K562 (cell line): ENCODE measurements at regions not wholly inside any gene's neighbourhood (a gene's known extent, or its start where the extent isn't known, plus 50 kb on each side); places are given as distances from the start of the nearest gene placed in this dataset.

Source experiments
- ATAC-seq: fragments of 200-7000 bp; cut with Tn5 transposase; 3 replicates; pipeline ENCODE4 v1.9.1; 2020; ENCODE audit warnings: moderate library complexity
- BruUV-seq: library from RNA; stranded (reverse); fragments of 400-500 nt; replicated peaks from 2 replicates; lab custom pipeline; 2021; lab: Mats Ljungman, UMichigan
- CTCF ChIA-PET: fragments of 300-600 bp; formaldehyde crosslinking; extraction: SDS; loops from one replicate; lab custom pipeline; 2021; ENCODE audit warnings: low intra/inter-chr PET ratio; lab: Yijun Ruan, JAX
- POLR2A ChIA-PET: fragments of 300-600, 350-650 bp; sonication (Branson Sonifier 250); formaldehyde crosslinking; extraction: SDS; loops from one replicate; lab custom pipeline; 2021; ENCODE audit warnings: antibody characterized with exemption, inconsistent platforms; lab: Yijun Ruan, JAX
- DNase-seq, 4 experiments: peaks; one replicate each; pipeline versions ENCODE4 v3.0.0 to v3.0.0-alpha.2; 2011 to 2018; ENCODE audit warnings: low spot score in 3 of 4, mixed read lengths in 3 of 4; ENCODE audit errors: extremely low read depth in 1 of 4
- FAIRE-seq: peaks from 2 replicates; lab custom pipeline; 2011; peaks lifted over from hg19 to GRCh38; lab: Jason Lieb, UNC
- H2AFZ ChIP-seq: 2 replicates; pipeline ENCODE4 v1.6.0; 2011; ENCODE audit warnings: low read depth, low read length, control low read depth, inconsistent platforms
- H3K27ac ChIP-seq: fragments of 200-600 bp; 3 replicates; pipeline ENCODE4 v1.8.0; 2011; ENCODE audit warnings: low read depth, mild to moderate bottlenecking, control low read depth, inconsistent platforms, low read length, moderate library complexity, mixed read lengths; ENCODE audit errors: extremely low read depth
- H3K27me3 ChIP-seq, 2 experiments: fragments of 300-600 bp in 1 of 2; 2 replicates in 1 of 2; 3 replicates in 1 of 2; pipeline versions ENCODE4 v1.6.0 to v1.8.0; 2011; ENCODE audit warnings: inconsistent platforms in 2 of 2, low read length in 2 of 2, mild to moderate bottlenecking in 1 of 2, mixed read lengths in 1 of 2, moderate library complexity in 1 of 2; ENCODE audit not compliant: control insufficient read depth in 2 of 2, insufficient read depth in 2 of 2
- H3K36me3 ChIP-seq: fragments of 300-600 bp; 3 replicates; pipeline ENCODE4 v1.8.0; 2011; ENCODE audit warnings: mild to moderate bottlenecking, low read length, inconsistent platforms; ENCODE audit not compliant: control insufficient read depth, insufficient read depth
- H3K4me1 ChIP-seq, 2 experiments: fragments of 200-600 bp in 1 of 2; replicated peaks in 1 of 2; 2 replicates in 1 of 2; 3 replicates in 1 of 2; pipeline versions ENCODE4 v1.5.1 to v1.8.0; 2011; ENCODE audit warnings: inconsistent platforms in 2 of 2, low read length in 2 of 2, mild to moderate bottlenecking in 1 of 2, mixed read lengths in 1 of 2, moderate library complexity in 1 of 2; ENCODE audit not compliant: control insufficient read depth in 2 of 2, insufficient read depth in 2 of 2
- H3K4me2 ChIP-seq: 2 replicates; pipeline ENCODE4 v1.6.1; 2011; ENCODE audit warnings: low read length, control low read depth, inconsistent platforms, mixed read lengths; ENCODE audit not compliant: insufficient read depth
- H3K4me3 ChIP-seq: fragments of 200-600 bp; sonication (generic), shearing (Covaris generic); 2 replicates; pipeline ENCODE4 v1.5.1; 2016; ENCODE audit warnings: control low read depth, inconsistent platforms
- H3K79me2 ChIP-seq: fragments of 200-600 bp; 3 replicates; pipeline ENCODE4 v1.8.0; 2011; ENCODE audit warnings: low read length, inconsistent platforms; ENCODE audit not compliant: control insufficient read depth, insufficient read depth
- H3K9ac ChIP-seq, 2 experiments: 2 replicates each; pipeline versions ENCODE4 v1.6.0 to v1.6.1; 2011; ENCODE audit warnings: low read depth in 2 of 2, low read length in 2 of 2, control low read depth in 1 of 2, inconsistent platforms in 1 of 2, mild to moderate bottlenecking in 1 of 2, mixed read lengths in 1 of 2; ENCODE audit not compliant: insufficient read depth in 1 of 2
- H3K9me1 ChIP-seq: one replicate; pipeline ENCODE4 v1.6.0; 2011; ENCODE audit warnings: inconsistent platforms, mild to moderate bottlenecking, low read length, moderate library complexity; ENCODE audit not compliant: control insufficient read depth, insufficient read depth
- H3K9me3 ChIP-seq: replicated peaks from 2 replicates; pipeline ENCODE4 v1.5.1; 2011; ENCODE audit warnings: low read depth, low read length, inconsistent platforms; ENCODE audit not compliant: control insufficient read depth, insufficient read depth
- H4K20me1 ChIP-seq: replicated peaks from 2 replicates; pipeline ENCODE4 v1.6.1; 2011; ENCODE audit warnings: low read length, inconsistent platforms, mixed read lengths; ENCODE audit not compliant: control insufficient read depth, insufficient read depth
- ARID2 ChIP-seq: fragments of 450-650 bp; IDR thresholded peaks from 2 replicates; pipeline ENCODE4 v1.6.1; 2017; ENCODE audit warnings: antibody characterized with exemption, mild to moderate bottlenecking
- ARID3B ChIP-seq: fragments of 250-450 bp; sonication (Bioruptor Pico); IDR thresholded peaks from 2 replicates; pipeline ENCODE4 v1.4.0; 2020; ENCODE audit warnings: borderline replicate concordance
- CAMTA2 ChIP-seq: fragments of 250-450 bp; sonication (Bioruptor Pico); conservative IDR thresholded peaks from 2 replicates; pipeline ENCODE4 v1.5.1; 2022
- DEAF1 ChIP-seq: fragments of 450-650 bp; formaldehyde crosslinking; IDR thresholded peaks from 2 replicates; pipeline ENCODE4 v1.4.0; 2020; ENCODE audit warnings: mild to moderate bottlenecking, moderate library complexity
- GABPA ChIP-seq: fragments of 200-800 bp; sonication (Bioruptor generic); conservative IDR thresholded peaks from 2 replicates; pipeline ENCODE4 v1.6.1; 2016; ENCODE audit warnings: low read depth, missing genetic modification characterization, missing compliant biosample characterization
- KDM4B ChIP-seq, 2 experiments: fragments of 450-650 bp in 1 of 2; sonication (generic) in 1 of 2; IDR thresholded peaks; 2 replicates each; pipeline ENCODE4 v1.6.1; 2016 to 2017; ENCODE audit warnings: borderline replicate concordance in 2 of 2, antibody characterized with exemption in 1 of 2, low read depth in 1 of 2, mild to moderate bottlenecking in 1 of 2
- PRPF4 ChIP-seq: fragments of 200-400 bp; formaldehyde crosslinking; IDR thresholded peaks from one replicate; pipeline ENCODE4 v1.6.1; 2017; ENCODE audit warnings: low read length, low read depth, mild to moderate bottlenecking; ENCODE audit not compliant: insufficient read depth, poor library complexity, severe bottlenecking
- TBP ChIP-seq: optimal IDR thresholded peaks from 2 replicates; pipeline ENCODE3; 2011; ENCODE audit warnings: low read depth, low read length, improper control_type of control experiment
- XRCC3 ChIP-seq: fragments of 450-650 bp; IDR thresholded peaks from 2 replicates; pipeline ENCODE4 v1.6.1; 2017; ENCODE audit warnings: mild to moderate bottlenecking, moderate library complexity
- ZNF583 ChIP-seq: fragments of 250-450 bp; sonication (Bioruptor Pico); IDR thresholded peaks from 2 replicates; pipeline ENCODE4 v1.4.0; 2020
- WGBS: fragments of 100-300 bp; shearing (Covaris generic); methylation state at CpG from one replicate; pipeline ENCODE4 v1.1.6; 2016; ENCODE audit warnings: low coverage, mixed read lengths; ENCODE audit not compliant: insufficient coverage; ENCODE audit errors: missing lambda C conversion rate; 5-methylcytosine and 5-hydroxymethylcytosine counted together
- in situ Hi-C: fragments of 300-500 bp; cut with MboI; formaldehyde crosslinking; loops from 4 replicates; pipeline ENCODE4 v1.15.0; 2018; ENCODE audit warnings: inconsistent platforms, mixed read lengths
- intact Hi-C: fragments of 100-400 bp; cut with micrococcal nuclease; formaldehyde crosslinking; loops from 2 replicates; pipeline ENCODE4 v1.14.2; 2022
- TF ChIP-seq, protein P1 (sequence below): fragments of 450-650 bp; IDR thresholded peaks from 2 replicates; pipeline ENCODE4 v1.7.0; 2016; ENCODE audit warnings: borderline replicate concordance
- TF ChIP-seq, protein P2 (sequence below): sonication (generic); formaldehyde crosslinking; IDR thresholded peaks from 2 replicates; pipeline ENCODE4 v1.9.0; 2022; ENCODE audit warnings: mild to moderate bottlenecking, missing genetic modification reagents
- TF ChIP-seq, protein P3 (sequence below): fragments of 200-400 bp; formaldehyde crosslinking; IDR thresholded peaks from 2 replicates; pipeline ENCODE4 v1.6.1; 2017; ENCODE audit warnings: mild to moderate bottlenecking, low read depth, low read length, moderate library complexity
- TF ChIP-seq, protein P4 (sequence below): fragments of 250-450 bp; sonication (Bioruptor Pico); IDR thresholded peaks from 2 replicates; pipeline ENCODE4 v1.5.0; 2021

DNA sequence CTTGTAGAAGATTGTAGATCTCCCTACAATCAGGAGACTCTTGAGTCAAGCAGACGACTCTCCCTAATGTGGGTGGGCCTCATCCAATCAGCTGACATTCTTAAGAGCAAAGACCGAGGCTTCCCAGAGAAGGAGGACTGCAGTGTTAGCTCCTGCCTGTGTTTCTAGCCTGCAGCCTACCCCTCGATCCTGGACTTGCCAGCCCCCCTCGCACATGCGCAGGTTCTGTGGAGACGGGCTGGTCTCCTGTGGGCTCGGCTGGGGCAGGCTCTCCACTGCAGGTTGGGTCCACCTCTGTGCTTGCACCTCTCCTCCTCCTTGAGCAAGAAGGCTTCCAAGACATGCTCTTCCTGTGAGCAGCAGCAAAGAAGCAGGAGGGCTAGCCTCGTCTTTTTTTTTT, 185.2 kb upstream of the SOX1 start (continued):
- TF ChIP-seq ARID3B, result no peak
- TF ChIP-seq, all 486 proteins: peak for 0

- H3K4me3 ChIP-seq, result no peak overlapping the region
- H2AFZ ChIP-seq, result no peak overlapping the region
- intact Hi-C loops, result no loop called here
- H3K9me1 ChIP-seq, result no peaks in the 10 kb centered on the region
- in situ Hi-C loops, result no loop called here
- ChIA-PET POLR2A (no interaction called here), CTCF (no interaction called here)
- no peaks in the 10 kb centered on the region for H3K9me3 ChIP-seq
- H3K4me1 ChIP-seq, result no peaks in the 10 kb centered on the region
- DNase-seq, result no peak
- 6% methylated on average over 5 of the region's 6 CpGs for WGBS
- ATAC-seq, result no peak
- H3K4me2 ChIP-seq, result no peak overlapping the region
- no peaks in the 10 kb centered on the region for H3K79me2 ChIP-seq
- H3K36me3 ChIP-seq, result no peaks in the 10 kb centered on the region
- no peak for FAIRE-seq
- no TSS peak for BruUV-seq
- no peaks in the 10 kb centered on the region; a peak in 1 of 5 replicates for H3K27me3 ChIP-seq
- no peak overlapping the region for H3K9ac ChIP-seq
- H4K20me1 ChIP-seq, result no peaks in the 10 kb centered on the region
- H3K27ac ChIP-seq, result no peak overlapping the region
- TF ChIP-seq CAMTA2 (no peak), TBP (no peak), DEAF1 (CRISPR knock-in tag) (no peak), ZNF583 (CRISPR knock-in tag) (no peak), ARID2 (no peak), XRCC3 (no peak), PRPF4 (no peak), GABPA (tag) (no peak), KDM4B (IDR thresholded peaks at IDR 0.05; ENCODE audit: borderline replicate concordance in 2 of 2, low read depth in 1 of 2) (no peak)
- TF ChIP-seq, protein P1, sequence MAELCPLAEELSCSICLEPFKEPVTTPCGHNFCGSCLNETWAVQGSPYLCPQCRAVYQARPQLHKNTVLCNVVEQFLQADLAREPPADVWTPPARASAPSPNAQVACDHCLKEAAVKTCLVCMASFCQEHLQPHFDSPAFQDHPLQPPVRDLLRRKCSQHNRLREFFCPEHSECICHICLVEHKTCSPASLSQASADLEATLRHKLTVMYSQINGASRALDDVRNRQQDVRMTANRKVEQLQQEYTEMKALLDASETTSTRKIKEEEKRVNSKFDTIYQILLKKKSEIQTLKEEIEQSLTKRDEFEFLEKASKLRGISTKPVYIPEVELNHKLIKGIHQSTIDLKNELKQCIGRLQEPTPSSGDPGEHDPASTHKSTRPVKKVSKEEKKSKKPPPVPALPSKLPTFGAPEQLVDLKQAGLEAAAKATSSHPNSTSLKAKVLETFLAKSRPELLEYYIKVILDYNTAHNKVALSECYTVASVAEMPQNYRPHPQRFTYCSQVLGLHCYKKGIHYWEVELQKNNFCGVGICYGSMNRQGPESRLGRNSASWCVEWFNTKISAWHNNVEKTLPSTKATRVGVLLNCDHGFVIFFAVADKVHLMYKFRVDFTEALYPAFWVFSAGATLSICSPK, result no peak
- TF ChIP-seq, protein P2, sequence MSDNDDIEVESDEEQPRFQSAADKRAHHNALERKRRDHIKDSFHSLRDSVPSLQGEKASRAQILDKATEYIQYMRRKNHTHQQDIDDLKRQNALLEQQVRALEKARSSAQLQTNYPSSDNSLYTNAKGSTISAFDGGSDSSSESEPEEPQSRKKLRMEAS (CRISPR knock-in tag), result no peak
- TF ChIP-seq, protein P3, sequence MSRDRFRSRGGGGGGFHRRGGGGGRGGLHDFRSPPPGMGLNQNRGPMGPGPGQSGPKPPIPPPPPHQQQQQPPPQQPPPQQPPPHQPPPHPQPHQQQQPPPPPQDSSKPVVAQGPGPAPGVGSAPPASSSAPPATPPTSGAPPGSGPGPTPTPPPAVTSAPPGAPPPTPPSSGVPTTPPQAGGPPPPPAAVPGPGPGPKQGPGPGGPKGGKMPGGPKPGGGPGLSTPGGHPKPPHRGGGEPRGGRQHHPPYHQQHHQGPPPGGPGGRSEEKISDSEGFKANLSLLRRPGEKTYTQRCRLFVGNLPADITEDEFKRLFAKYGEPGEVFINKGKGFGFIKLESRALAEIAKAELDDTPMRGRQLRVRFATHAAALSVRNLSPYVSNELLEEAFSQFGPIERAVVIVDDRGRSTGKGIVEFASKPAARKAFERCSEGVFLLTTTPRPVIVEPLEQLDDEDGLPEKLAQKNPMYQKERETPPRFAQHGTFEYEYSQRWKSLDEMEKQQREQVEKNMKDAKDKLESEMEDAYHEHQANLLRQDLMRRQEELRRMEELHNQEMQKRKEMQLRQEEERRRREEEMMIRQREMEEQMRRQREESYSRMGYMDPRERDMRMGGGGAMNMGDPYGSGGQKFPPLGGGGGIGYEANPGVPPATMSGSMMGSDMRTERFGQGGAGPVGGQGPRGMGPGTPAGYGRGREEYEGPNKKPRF, result no peak
- TF ChIP-seq, protein P4, sequence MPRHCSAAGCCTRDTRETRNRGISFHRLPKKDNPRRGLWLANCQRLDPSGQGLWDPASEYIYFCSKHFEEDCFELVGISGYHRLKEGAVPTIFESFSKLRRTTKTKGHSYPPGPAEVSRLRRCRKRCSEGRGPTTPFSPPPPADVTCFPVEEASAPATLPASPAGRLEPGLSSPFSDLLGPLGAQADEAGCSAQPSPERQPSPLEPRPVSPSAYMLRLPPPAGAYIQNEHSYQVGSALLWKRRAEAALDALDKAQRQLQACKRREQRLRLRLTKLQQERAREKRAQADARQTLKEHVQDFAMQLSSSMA (CRISPR knock-in tag), result no peak
Measured at GRCh38 chr13:111882351-111882750, 184.6 kb upstream of the SOX1 start.
